RWPE2 (cell line): ENCODE measurements at regions not wholly inside any gene's neighbourhood (a gene's known extent, or its start where the extent isn't known, plus 50 kb on each side); places are given as distances from the start of the nearest gene placed in this dataset.
"Not testable (repeated sequence)": the region's sequence is repeated elsewhere in the genome, so short reads cannot be mapped to it uniquely, and the experiment has no call there.

Experiments used
- ATAC-seq: fragments of 200-7000 bp; cut with Tn5 transposase; 3 replicates; pipeline ENCODE4 v1.9.1; 2021; ENCODE audit warnings: low read depth
- DNase-seq: peaks from one replicate; pipeline ENCODE4 v3.0.0-alpha.2; 2020; ENCODE audit warnings: low spot score
- H3K27ac ChIP-seq: fragments of 450-650 bp; 2 replicates; pipeline ENCODE4 v1.5.1; 2017; ENCODE audit warnings: mild to moderate bottlenecking; ENCODE audit not compliant: poor library complexity, severe bottlenecking
- H3K27me3 ChIP-seq: fragments of 250-450 bp; sonication (Bioruptor Pico); 2 replicates; pipeline ENCODE4 v1.5.1; 2021; ENCODE audit warnings: mild to moderate bottlenecking, moderate library complexity; ENCODE audit not compliant: insufficient read depth, poor library complexity, severe bottlenecking
- H3K36me3 ChIP-seq: fragments of 250-450 bp; sonication (Bioruptor Pico); 2 replicates; pipeline ENCODE4 v1.5.1; 2020; ENCODE audit warnings: low read depth, mild to moderate bottlenecking, moderate library complexity
- H3K4me1 ChIP-seq: fragments of 250-450 bp; sonication (Bioruptor Pico); 2 replicates; pipeline ENCODE4 v1.5.1; 2021; ENCODE audit warnings: mild to moderate bottlenecking, moderate library complexity; ENCODE audit not compliant: insufficient read depth, poor library complexity, severe bottlenecking
- H3K4me3 ChIP-seq: fragments of 250-450 bp; sonication (Bioruptor Pico); 2 replicates; pipeline ENCODE4 v1.5.1; 2021; ENCODE audit warnings: mild to moderate bottlenecking, moderate library complexity; ENCODE audit not compliant: severe bottlenecking
- H3K9me3 ChIP-seq: fragments of 250-450 bp; sonication (Bioruptor Pico); 2 replicates; pipeline ENCODE4 v1.5.1; 2021; ENCODE audit warnings: mild to moderate bottlenecking, moderate library complexity; ENCODE audit not compliant: severe bottlenecking
- CTCF ChIP-seq: fragments of 450-650 bp; IDR thresholded peaks from one replicate; pipeline ENCODE4 v1.5.1; 2017; ENCODE audit warnings: mild to moderate bottlenecking, moderate library complexity; ENCODE audit not compliant: poor library complexity, severe bottlenecking

GRCh38 chr3:166593776-166594175, 756.6 kb upstream of the BCHE start:
- no peaks in the 10 kb centered on the region for H3K9me3 ChIP-seq
- no peaks in the 10 kb centered on the region for H3K27me3 ChIP-seq
- no peak overlapping the region for H3K4me3 ChIP-seq
- no peaks in the 10 kb centered on the region for H3K36me3 ChIP-seq
- no peak for ATAC-seq
- no peaks in the 10 kb centered on the region for H3K4me1 ChIP-seq
- H3K27ac ChIP-seq: no peak overlapping the region
- no peak for TF ChIP-seq CTCF
- no peak for DNase-seq

- H3K27ac ChIP-seq: no peak overlapping the region
- no peak for TF ChIP-seq CTCF
- H3K4me3 ChIP-seq: no peak overlapping the region
- H3K9me3 ChIP-seq: no peaks in the 10 kb centered on the region
- ATAC-seq (no peak), DNase-seq (no peak)
- no peaks in the 10 kb centered on the region for H3K36me3 ChIP-seq
- no peaks in the 10 kb centered on the region for H3K27me3 ChIP-seq
- no peaks in the 10 kb centered on the region for H3K4me1 ChIP-seq
Observed at GRCh38 chr3:166582236-166582635, 745.0 kb upstream of the BCHE start.

- no peaks in the 10 kb centered on the region for H3K9me3 ChIP-seq
- no peaks in the 10 kb centered on the region for H3K27me3 ChIP-seq
- DNase-seq (no peak), ATAC-seq (no peak)
- TF ChIP-seq CTCF: no peak
- H3K4me1 ChIP-seq: no peaks in the 10 kb centered on the region
- H3K36me3 ChIP-seq: no peaks in the 10 kb centered on the region
- H3K4me3 ChIP-seq: no peak overlapping the region
- no peak overlapping the region for H3K27ac ChIP-seq
Observed at GRCh38 chr3:166580561-166580960, 743.3 kb upstream of the BCHE start.

- no peaks in the 10 kb centered on the region for H3K27me3 ChIP-seq
- ATAC-seq (no peak), DNase-seq (no peak)
- no peak for TF ChIP-seq CTCF
- H3K9me3 ChIP-seq: no peaks in the 10 kb centered on the region
- H3K27ac ChIP-seq: no peak overlapping the region
- H3K4me1 ChIP-seq: no peaks in the 10 kb centered on the region
- no peaks in the 10 kb centered on the region for H3K36me3 ChIP-seq
- H3K4me3 ChIP-seq: no peak overlapping the region
Observed at GRCh38 chr3:166575161-166575560, 737.9 kb upstream of the BCHE start.

GRCh38 chr3:166571686-166572085, 734.5 kb upstream of the BCHE start:
- H3K36me3 ChIP-seq: not testable (repeated sequence)

More at GRCh38 chr3:166571686-166572085, 734.5 kb upstream of the BCHE start:
- not testable (repeated sequence) for H3K9me3 ChIP-seq, DNase-seq, H3K4me1 ChIP-seq, H3K4me3 ChIP-seq, ATAC-seq, H3K27ac ChIP-seq, H3K27me3 ChIP-seq
